Activated CD4-positive, alpha-beta memory T cell treated with anti-CD3 and anti-CD28 coated beads for 36 hours (primary cell): ENCODE measurements at regions not wholly inside any gene's neighbourhood (a gene's known extent, or its start where the extent isn't known, plus 50 kb on each side); places are given as distances from the start of the nearest gene placed in this dataset.

Experiments
- CTCF ChIA-PET: fragments of 350-600 bp; sonication (Branson Sonifier 250); formaldehyde crosslinking; loops from one replicate; lab custom pipeline; 2021; ENCODE audit warnings: antibody characterized with exemption, inconsistent platforms; lab: Charles Lee
- POLR2A ChIA-PET: fragments of 350-600 bp; sonication (Branson Sonifier 250); formaldehyde crosslinking; loops from one replicate; lab custom pipeline; 2021; ENCODE audit warnings: antibody characterized with exemption; lab: Charles Lee
- DNase-seq: peaks from one replicate; pipeline ENCODE4 v3.0.0-alpha.2; 2020
- H3K27ac Mint-ChIP-seq: one replicate; pipeline ENCODE4 v1.8.0; 2021; ENCODE audit warnings: mixed read lengths
- H3K27me3 Mint-ChIP-seq: one replicate; pipeline ENCODE4 v1.8.0; 2021; ENCODE audit warnings: mixed read lengths
- H3K36me3 Mint-ChIP-seq: one replicate; pipeline ENCODE4 v1.8.0; 2021; ENCODE audit warnings: mixed read lengths
- H3K4me1 Mint-ChIP-seq: one replicate; pipeline ENCODE4 v1.8.0; 2021; ENCODE audit warnings: low read depth, mixed read lengths
- H3K4me3 Mint-ChIP-seq: one replicate; pipeline ENCODE4 v1.8.0; 2021; ENCODE audit warnings: mild to moderate bottlenecking, mixed read lengths
- H3K9me3 Mint-ChIP-seq: one replicate; pipeline ENCODE4 v1.8.0; 2021; ENCODE audit warnings: mixed read lengths
- intact Hi-C: fragments of 100-400 bp; cut with micrococcal nuclease; formaldehyde crosslinking; loops from one replicate; pipeline ENCODE4 v1.15.1; 2023

DNA sequence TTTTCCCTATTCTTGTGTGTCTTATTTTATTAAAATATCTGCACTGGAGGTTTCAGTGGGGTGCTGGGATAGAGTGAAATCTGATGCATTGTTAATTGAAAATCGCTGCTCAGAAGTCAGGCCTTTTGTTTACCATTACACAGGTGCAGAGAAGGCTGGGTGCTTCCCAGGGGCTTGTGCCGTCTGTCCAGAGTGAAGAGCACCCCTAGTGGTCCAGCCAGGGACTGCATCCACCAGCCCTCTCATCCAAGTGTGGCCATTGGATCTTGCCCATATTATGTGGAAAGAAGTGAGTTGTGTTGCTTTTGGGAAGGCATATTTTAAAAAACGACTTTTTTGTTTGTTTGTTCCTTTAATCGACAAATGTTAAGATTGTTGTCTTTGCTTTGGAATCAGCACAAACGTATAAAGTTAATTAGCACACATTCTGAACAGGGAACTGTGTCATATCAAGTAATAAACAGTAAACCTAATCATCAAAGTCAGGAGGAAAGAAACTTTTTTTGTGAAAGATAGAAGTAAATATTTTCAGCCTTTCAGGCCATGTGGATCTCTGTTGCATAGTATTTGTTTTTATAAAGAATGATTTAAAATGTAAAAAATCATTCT is 315.6 kb downstream of the MTRR start:
- ChIA-PET POLR2A (no interaction called here), CTCF (interaction anchor here (0.9 to 1.0 kb wide), 2 partner anchors 11 to 257 kb away, joined by 3 to 4 read pairs; no protein-coding TSS in a partner anchor)
- H3K27me3 Mint-ChIP-seq: no peaks in the 10 kb centered on the region
- intact Hi-C loops: no loop called here
- H3K4me1 Mint-ChIP-seq: no peaks in the 10 kb centered on the region
- H3K9me3 Mint-ChIP-seq: no peaks in the 10 kb centered on the region
- no peak overlapping the region for H3K4me3 Mint-ChIP-seq
- no peaks in the 10 kb centered on the region for H3K36me3 Mint-ChIP-seq
- H3K27ac Mint-ChIP-seq: no peak overlapping the region
- peak; percentile 54 for DNase-seq

DNA sequence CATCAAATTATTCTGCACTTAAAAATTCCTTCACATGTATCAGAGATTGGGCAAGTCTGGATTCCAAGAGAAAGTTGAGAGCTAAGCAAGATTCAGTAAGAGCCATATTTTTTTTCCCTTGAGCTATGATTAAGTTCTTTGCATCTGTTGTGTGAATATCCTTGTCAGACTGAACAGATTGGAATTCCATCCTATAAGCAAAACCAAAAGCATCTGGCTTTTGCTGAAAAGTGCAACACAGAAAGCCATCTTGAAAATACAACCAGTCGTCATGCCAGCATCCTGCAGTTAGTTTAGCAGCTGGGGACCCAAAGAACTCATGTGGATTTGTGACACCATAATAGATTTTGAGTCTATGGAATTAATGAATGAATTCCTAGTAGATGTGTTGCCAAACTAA is 316.9 kb downstream of the MTRR start:
- CTCF ChIA-PET: no interaction called here
- Mint-ChIP-seq H3K36me3 (no peaks in the 10 kb centered on the region), H3K27me3 (no peaks in the 10 kb centered on the region), H3K4me3 (no peak overlapping the region), H3K9me3 (no peaks in the 10 kb centered on the region), H3K27ac (no peak overlapping the region), H3K4me1 (no peaks in the 10 kb centered on the region)
- DNase-seq: no peak
- POLR2A ChIA-PET: no interaction called here
- intact Hi-C loops: no loop called here

DNA sequence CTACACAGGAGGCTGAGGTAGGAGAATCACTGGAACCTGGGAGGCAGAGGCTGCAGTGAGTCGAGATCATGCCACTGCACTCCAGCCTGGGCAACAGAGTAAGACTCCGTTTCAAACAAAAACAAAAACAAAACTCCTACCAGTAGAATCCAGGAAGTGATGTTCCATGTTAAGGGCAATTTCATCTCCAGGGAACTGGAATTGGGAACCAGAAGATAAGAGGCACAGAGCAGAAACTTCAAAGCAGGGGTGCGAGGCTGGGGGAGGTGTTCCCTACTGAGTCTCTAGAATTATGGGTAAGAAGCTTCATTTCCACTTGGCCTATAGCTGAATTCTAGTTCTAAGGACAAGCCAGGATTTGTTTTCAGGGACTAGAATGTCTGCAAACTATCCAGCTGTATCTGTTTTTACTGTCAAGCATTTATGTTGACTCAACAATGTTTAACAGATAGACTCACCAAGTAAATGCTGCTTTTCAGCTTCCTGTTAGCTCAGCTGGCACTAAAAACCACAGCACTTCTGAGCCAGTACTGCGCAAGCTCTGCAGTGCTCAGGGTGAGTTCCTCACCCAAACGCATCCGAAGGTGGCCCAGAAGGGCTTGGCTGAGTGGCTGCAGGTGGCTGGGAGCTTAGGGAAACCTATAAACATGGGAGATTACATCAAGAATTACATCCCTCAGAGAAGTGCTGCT is 320.1 kb downstream of the MTRR start:
- no peak for DNase-seq
- H3K27me3 Mint-ChIP-seq: no peaks in the 10 kb centered on the region
- ChIA-PET CTCF (no interaction called here), POLR2A (no interaction called here)
- no peaks in the 10 kb centered on the region for H3K9me3 Mint-ChIP-seq
- intact Hi-C loops: no loop called here
- no peaks in the 10 kb centered on the region for H3K4me1 Mint-ChIP-seq
- no peak overlapping the region for H3K4me3 Mint-ChIP-seq
- H3K27ac Mint-ChIP-seq: no peak overlapping the region
- no peaks in the 10 kb centered on the region for H3K36me3 Mint-ChIP-seq

DNA sequence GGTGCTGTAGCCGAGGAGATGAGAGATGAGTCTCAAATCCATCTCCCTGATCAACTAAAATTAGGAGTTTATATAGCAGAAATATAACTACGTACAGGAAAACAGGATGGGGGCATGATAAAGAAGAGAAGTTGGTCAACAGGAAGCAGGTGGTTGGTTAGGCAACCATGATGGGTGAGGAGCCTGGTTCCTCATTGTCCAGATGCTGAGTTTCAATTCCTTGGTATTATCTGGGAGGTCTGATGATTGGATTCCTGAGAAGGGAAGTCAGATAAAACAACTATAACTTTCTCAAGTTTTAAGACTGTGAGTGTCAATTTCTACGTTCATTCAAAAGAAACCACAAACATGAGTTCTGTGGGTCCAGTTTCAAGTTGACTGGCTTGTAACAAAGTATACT is 323.9 kb downstream of the MTRR start:
- Mint-ChIP-seq H3K9me3 (peaks cover 3% of the 10 kb centered on the region), H3K27ac (no peak overlapping the region), H3K4me1 (no peaks in the 10 kb centered on the region), H3K27me3 (no peaks in the 10 kb centered on the region), H3K4me3 (no peak overlapping the region), H3K36me3 (no peaks in the 10 kb centered on the region)
- intact Hi-C loops: no loop called here
- no peak for DNase-seq
- CTCF ChIA-PET: no interaction called here
- POLR2A ChIA-PET: no interaction called here

DNA sequence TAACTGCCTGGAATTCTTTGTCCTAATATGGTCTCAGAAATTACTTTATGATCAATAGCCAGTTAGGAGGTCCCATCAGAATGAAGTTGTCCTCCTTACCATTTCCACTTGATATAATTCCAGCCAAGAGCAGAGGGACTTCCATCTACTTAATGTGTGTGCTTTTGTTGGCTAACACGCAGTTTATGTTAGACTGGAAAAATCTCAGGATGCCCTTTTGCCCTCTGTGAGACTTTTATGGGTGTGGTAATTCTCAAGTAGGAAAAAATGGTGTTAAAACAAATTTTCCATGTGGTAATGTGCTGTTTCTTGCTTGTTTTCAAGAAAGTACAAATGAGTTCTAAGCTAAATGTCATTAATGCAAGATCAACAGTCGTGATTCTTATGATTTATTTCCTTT is 327.1 kb downstream of the MTRR start:
- peaks cover 3% of the 10 kb centered on the region for H3K9me3 Mint-ChIP-seq
- intact Hi-C loops: no loop called here
- DNase-seq: no peak
- H3K4me3 Mint-ChIP-seq: no peak overlapping the region
- POLR2A ChIA-PET: no interaction called here
- no peaks in the 10 kb centered on the region for H3K36me3 Mint-ChIP-seq
- H3K27ac Mint-ChIP-seq: no peak overlapping the region
- CTCF ChIA-PET: interaction anchor here (1.4 kb wide), 1 partner anchor 11 kb away, joined by 3 read pairs; no protein-coding TSS in a partner anchor
- H3K4me1 Mint-ChIP-seq: no peaks in the 10 kb centered on the region
- no peaks in the 10 kb centered on the region for H3K27me3 Mint-ChIP-seq

DNA sequence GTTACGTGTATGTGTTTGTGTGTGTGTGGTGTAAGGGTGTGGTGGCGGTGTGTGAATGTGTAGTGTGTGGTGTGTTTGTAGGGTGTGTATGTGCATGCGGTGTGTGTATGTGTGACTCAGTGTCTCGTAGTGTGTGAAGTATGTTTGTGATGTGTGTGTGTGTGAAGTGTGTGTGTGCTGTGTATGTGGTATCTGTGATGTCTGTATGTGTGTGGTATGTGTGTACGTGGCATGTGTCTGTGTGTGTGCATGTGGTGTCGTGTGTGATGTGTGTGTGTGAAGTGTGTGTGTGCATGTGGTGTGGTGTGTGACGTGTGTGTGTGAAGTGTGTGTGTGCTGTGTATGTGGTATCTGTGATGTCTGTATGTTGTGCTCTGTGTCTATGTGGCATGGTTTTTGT is 339.4 kb downstream of the MTRR start:
- no peaks in the 10 kb centered on the region for H3K27me3 Mint-ChIP-seq
- H3K4me1 Mint-ChIP-seq: no peaks in the 10 kb centered on the region
- H3K4me3 Mint-ChIP-seq: no peak overlapping the region
- ChIA-PET CTCF (no interaction called here), POLR2A (no interaction called here)
- no peaks in the 10 kb centered on the region for H3K36me3 Mint-ChIP-seq
- H3K9me3 Mint-ChIP-seq: peaks cover 4% of the 10 kb centered on the region
- H3K27ac Mint-ChIP-seq: no peak overlapping the region
- intact Hi-C loops: no loop called here
- no peak for DNase-seq

DNA sequence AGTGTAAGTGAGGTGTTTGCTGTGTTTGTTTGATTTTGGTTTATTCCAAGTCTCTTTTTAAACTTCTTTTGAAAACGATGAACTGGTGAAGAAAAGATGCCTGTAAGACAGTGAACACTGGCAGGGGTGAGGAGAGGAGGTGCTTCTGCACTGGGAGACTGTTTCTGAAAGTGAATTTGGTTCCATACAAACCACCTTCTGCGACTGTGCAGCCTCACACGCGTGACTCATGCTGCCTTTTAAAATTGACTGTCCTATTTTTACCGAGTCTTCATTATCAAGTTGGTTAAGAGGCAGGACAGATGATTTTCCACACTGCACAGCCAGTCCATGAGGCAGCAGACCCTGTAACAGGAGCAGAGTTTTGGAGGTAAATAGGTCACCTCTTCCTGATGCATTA is 340.6 kb downstream of the MTRR start:
- H3K9me3 Mint-ChIP-seq: peaks cover 3% of the 10 kb centered on the region
- ChIA-PET CTCF (no interaction called here), POLR2A (no interaction called here)
- H3K27me3 Mint-ChIP-seq: no peaks in the 10 kb centered on the region
- DNase-seq: no peak
- H3K4me1 Mint-ChIP-seq: no peaks in the 10 kb centered on the region
- H3K27ac Mint-ChIP-seq: no peak overlapping the region
- intact Hi-C loops: no loop called here
- H3K36me3 Mint-ChIP-seq: no peaks in the 10 kb centered on the region
- no peak overlapping the region for H3K4me3 Mint-ChIP-seq

DNA sequence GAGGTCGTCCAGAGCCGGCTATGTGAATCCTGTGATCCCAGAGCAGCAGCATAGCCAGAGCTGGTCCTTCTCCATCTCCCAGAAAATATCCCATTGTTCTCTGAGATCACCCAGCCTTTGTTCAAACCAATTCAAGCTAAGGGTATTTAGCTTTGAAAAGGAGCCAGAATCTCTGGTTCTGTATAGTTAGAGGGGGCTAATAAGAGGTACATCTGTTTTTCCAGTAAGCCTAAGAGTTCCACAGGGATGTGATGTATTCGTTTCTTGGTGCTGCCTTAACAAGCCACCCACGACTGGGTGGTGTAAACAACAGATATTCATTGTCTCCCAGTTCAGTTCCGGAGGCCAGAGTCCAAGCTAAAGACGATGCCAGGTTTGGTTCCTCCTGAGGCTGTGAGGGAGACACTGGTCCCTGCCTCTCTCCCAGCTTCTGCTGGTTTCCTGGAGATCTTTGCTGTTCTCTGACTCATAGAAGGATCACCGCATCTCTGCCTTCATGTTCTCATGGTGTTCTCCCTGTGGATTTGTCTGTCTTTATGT is 344.8 kb downstream of the MTRR start:
- POLR2A ChIA-PET: no interaction called here
- CTCF ChIA-PET: no interaction called here
- no peak overlapping the region for H3K4me3 Mint-ChIP-seq
- DNase-seq: no peak
- no peaks in the 10 kb centered on the region for H3K9me3 Mint-ChIP-seq
- no peaks in the 10 kb centered on the region for H3K36me3 Mint-ChIP-seq
- no peaks in the 10 kb centered on the region for H3K27me3 Mint-ChIP-seq
- H3K27ac Mint-ChIP-seq: no peak overlapping the region
- intact Hi-C loops: no loop called here
- no peaks in the 10 kb centered on the region for H3K4me1 Mint-ChIP-seq

DNA sequence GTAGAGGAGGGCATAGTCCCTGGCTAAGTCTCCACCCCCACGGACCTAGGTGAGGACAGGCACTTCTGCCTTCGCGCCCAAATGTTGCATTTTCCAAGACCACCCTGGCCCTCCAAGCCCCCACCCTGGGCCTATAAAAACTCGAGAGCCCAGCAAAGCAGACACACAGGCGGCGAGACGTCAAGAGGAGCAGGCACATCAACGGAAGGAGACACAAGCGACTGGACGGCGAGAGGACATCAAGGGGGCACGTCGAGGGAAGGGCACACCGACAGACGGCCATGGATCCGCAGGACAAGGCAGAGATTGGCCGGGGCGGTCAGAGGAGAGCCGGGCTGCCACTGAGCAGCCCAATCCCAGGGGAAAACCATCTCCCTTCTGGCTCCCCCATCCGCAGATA is 348.0 kb downstream of the MTRR start:
- POLR2A ChIA-PET: no interaction called here
- CTCF ChIA-PET: no interaction called here

DNA sequence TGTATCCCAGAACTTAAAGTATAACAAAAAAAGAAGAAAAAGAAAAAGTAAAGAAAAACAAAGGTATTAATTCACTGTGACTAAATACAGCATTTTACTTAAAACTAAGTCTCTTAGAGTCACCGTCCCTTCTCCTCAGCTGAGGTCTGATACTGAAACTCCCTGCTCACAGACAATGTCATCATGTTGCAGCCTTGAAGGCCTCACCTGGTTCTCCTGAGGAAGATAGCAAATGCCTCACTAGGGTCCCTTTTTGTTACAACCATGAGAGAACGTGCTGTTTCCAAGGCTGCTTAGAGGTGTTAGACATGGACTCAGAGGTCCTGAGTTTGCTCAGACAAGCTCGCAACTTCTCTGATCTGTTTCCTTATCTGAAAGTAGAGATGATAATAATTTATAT is 357.2 kb downstream of the MTRR start:
- intact Hi-C loops: no loop called here
- DNase-seq: no peak
- CTCF ChIA-PET: no interaction called here
- Mint-ChIP-seq H3K27ac (no peak overlapping the region), H3K4me1 (no peaks in the 10 kb centered on the region), H3K9me3 (peaks cover 15% of the 10 kb centered on the region), H3K4me3 (no peak overlapping the region), H3K36me3 (no peaks in the 10 kb centered on the region), H3K27me3 (no peaks in the 10 kb centered on the region)
- POLR2A ChIA-PET: no interaction called here

More for the DNA sequence above, 348.0 kb downstream of the MTRR start:
- H3K4me1 Mint-ChIP-seq: no peaks in the 10 kb centered on the region
- H3K9me3 Mint-ChIP-seq: no peaks in the 10 kb centered on the region
- intact Hi-C loops: no loop called here
- DNase-seq: no peak
- no peaks in the 10 kb centered on the region for H3K27me3 Mint-ChIP-seq
- no peaks in the 10 kb centered on the region for H3K36me3 Mint-ChIP-seq
- no peak overlapping the region for H3K27ac Mint-ChIP-seq
- H3K4me3 Mint-ChIP-seq: no peak overlapping the region

DNA sequence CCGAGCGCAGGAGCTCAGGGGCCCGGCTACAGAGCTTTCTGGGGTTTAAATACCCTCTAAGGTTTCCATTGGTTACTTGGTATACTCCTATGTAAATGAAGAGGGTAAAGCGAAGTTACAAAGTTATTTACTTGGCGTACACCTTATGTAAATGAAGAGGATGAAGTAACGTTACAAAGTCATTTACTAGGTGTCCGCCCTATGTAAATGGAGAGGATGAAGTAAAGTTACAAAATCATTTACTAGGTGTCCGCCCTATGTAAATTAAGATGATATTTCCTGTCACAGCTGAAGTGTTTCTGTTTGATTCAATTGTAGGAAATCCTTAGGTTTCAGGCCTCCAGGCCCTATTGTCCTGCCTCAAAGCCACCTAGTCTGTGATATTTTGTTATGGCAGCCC is 358.2 kb downstream of the MTRR start:
- Mint-ChIP-seq H3K36me3 (no peaks in the 10 kb centered on the region), H3K27ac (no peak overlapping the region), H3K4me1 (no peaks in the 10 kb centered on the region), H3K27me3 (no peaks in the 10 kb centered on the region), H3K4me3 (no peak overlapping the region), H3K9me3 (peaks cover 15% of the 10 kb centered on the region)
- POLR2A ChIA-PET: no interaction called here
- no peak for DNase-seq
- intact Hi-C loops: no loop called here
- CTCF ChIA-PET: no interaction called here

DNA sequence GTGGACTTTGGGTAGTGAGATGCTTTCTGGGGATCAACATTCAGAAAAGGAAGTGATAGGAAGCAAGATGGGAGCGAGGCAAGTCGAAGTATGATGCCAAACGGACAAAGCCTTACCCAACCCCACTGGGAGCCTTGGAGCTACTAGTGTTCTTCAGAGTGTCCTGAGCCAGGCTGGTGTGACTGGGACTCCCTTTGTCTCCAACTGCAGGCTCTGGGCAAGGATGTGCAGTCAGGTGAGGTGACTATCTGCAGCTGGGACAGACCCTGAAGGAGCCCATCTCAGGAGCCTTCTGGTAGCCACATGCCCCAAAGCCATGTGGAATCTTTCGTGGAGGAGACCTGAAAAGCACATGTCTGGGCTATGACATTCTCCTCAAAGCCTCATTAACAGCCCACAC is 360.6 kb downstream of the MTRR start:
- no peaks in the 10 kb centered on the region for H3K36me3 Mint-ChIP-seq
- no peak overlapping the region for H3K4me3 Mint-ChIP-seq
- POLR2A ChIA-PET: no interaction called here
- no peak for DNase-seq
- H3K9me3 Mint-ChIP-seq: peaks cover 6% of the 10 kb centered on the region
- H3K4me1 Mint-ChIP-seq: no peaks in the 10 kb centered on the region
- H3K27me3 Mint-ChIP-seq: no peaks in the 10 kb centered on the region
- intact Hi-C loops: no loop called here
- H3K27ac Mint-ChIP-seq: no peak overlapping the region
- CTCF ChIA-PET: no interaction called here

DNA sequence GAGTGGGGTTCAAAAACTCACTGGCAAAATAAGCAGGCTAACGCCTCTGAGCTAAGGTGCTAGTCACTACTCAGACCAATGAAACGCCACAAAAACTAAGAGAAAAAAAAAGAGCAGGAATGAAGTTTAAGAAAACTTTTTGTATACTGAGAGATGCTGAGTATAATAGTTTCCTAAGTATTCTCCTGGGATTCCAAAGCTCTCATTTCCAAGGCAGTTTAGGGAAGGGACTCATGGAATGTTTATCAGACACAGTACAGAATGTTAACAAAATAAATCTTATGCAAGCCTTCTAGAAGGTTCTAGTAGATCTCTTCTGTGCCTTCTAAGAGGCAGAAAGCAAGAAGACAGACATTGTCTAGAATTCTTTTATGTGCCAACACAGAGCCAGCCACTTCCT is 361.9 kb downstream of the MTRR start:
- intact Hi-C loops: no loop called here
- no peaks in the 10 kb centered on the region for H3K4me1 Mint-ChIP-seq
- ChIA-PET POLR2A (no interaction called here), CTCF (no interaction called here)
- peaks cover 4% of the 10 kb centered on the region for H3K9me3 Mint-ChIP-seq
- no peak overlapping the region for H3K4me3 Mint-ChIP-seq
- H3K27me3 Mint-ChIP-seq: no peaks in the 10 kb centered on the region
- DNase-seq: no peak
- no peaks in the 10 kb centered on the region for H3K36me3 Mint-ChIP-seq
- no peak overlapping the region for H3K27ac Mint-ChIP-seq
